ENCODE measurements at regions not wholly inside any gene's neighbourhood (a gene's known extent, or its start where the extent isn't known, plus 50 kb on each side); places are given as distances from the start of the nearest gene placed in this dataset.

GRCh38 chr1:118360817-118361216 lies 175.8 kb upstream of the SPAG17 start:
- TF ChIP-seq TAF1 (IDR thresholded peaks at IDR 0.05; ENCODE audit: borderline replicate concordance, insufficient read depth, low read length) (no peak), REST (IDR thresholded peaks at IDR 0.05; ENCODE audit: insufficient read depth in 1 of 2, low read depth in 2 of 2, low read length in 2 of 2) (no peak), POLR2AphosphoS5 (IDR thresholded peaks at IDR 0.05; ENCODE audit: low read depth, low read length) (no peak), SIN3A (IDR thresholded peaks at IDR 0.05; ENCODE audit: borderline replicate concordance, insufficient read depth, low read length) (no peak), FOXP2 (optimal IDR thresholded peaks at IDR 0.05; ENCODE audit: borderline replicate concordance, extremely low read depth, extremely low read length, insufficient read depth) (no peak)

DNA sequence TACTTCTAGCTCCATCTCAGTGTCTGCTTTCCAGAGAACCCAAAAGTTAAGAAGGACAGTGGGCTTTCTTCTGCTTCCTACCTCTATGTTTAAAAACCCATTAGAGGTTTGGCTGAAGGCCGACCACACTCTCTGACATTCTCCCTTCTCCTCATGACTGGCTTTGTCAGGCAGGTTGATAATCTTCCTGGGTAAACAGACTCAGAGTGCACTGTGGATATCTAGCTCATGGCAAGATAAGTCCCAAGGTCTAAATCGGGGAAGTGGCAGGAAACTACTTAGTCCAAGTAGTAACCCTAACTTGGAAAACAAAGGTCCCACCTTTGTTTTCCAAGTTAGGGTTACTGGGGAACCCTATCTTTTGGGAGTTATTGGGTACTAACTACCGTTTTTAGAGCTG lies 161.9 kb upstream of the SPAG17 start:
- no peak for TF ChIP-seq TAF1 (IDR thresholded peaks at IDR 0.05; ENCODE audit: borderline replicate concordance, insufficient read depth, low read length)
- no peak for TF ChIP-seq POLR2AphosphoS5 (IDR thresholded peaks at IDR 0.05; ENCODE audit: low read depth, low read length)
- no peak for TF ChIP-seq FOXP2 (optimal IDR thresholded peaks at IDR 0.05; ENCODE audit: borderline replicate concordance, extremely low read depth, extremely low read length, insufficient read depth)
- TF ChIP-seq SIN3A (IDR thresholded peaks at IDR 0.05; ENCODE audit: borderline replicate concordance, insufficient read depth, low read length), result no peak
- TF ChIP-seq REST (IDR thresholded peaks at IDR 0.05; ENCODE audit: insufficient read depth in 1 of 2, low read depth in 2 of 2, low read length in 2 of 2), result no peak

- no peak for TF ChIP-seq POLR2AphosphoS5 (IDR thresholded peaks at IDR 0.05; ENCODE audit: low read depth, low read length)
- no peak for TF ChIP-seq SIN3A (IDR thresholded peaks at IDR 0.05; ENCODE audit: borderline replicate concordance, insufficient read depth, low read length)
- TF ChIP-seq TAF1 (IDR thresholded peaks at IDR 0.05; ENCODE audit: borderline replicate concordance, insufficient read depth, low read length), result no peak
These were observed 156.2 kb upstream of the SPAG17 start for GRCh38 chr1:118340928-118341910.

DNA sequence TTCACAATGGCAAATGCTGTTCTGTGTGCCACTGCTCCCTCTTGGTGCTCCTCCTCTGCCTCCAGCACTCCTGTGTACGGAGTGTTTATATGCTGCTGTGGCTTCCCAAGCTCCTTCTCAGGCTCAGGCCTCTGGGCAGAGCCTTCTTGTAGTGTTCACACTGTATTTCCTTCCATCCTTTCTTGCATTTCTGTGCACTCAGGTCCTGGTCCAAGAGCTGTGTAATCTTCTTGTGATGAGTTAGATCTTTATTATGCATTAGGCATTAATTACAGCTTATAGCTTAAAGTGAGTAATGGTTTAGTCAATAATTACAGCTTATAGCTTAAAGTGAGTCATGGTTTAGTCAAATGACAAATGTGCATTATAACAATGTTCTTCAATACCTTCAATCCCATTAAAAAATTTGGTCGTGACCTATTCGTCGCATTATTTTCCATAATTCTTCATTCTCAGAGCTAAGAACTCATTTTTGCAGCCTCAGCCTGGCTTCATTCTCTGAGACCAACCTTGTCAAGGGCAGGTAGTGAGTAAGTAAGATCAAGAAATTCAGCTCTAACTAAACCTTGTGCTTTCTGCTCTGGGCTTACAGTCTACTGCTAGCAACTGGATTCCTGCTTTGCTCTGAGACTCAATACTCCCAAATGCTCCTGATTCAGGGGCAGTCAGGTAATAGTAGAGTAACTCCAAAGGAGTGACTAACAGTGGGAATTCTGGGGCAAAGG lies 154.5 kb upstream of the SPAG17 start:
- no peak for TF ChIP-seq TAF1 (IDR thresholded peaks at IDR 0.05; ENCODE audit: borderline replicate concordance, insufficient read depth, low read length)
- no peak for TF ChIP-seq REST (IDR thresholded peaks at IDR 0.05; ENCODE audit: insufficient read depth in 1 of 2, low read depth in 2 of 2, low read length in 2 of 2)
- TF ChIP-seq FOXP2 (optimal IDR thresholded peaks at IDR 0.05; ENCODE audit: borderline replicate concordance, extremely low read depth, extremely low read length, insufficient read depth), result no peak
- TF ChIP-seq POLR2AphosphoS5 (IDR thresholded peaks at IDR 0.05; ENCODE audit: low read depth, low read length), result no peak
- TF ChIP-seq SIN3A (IDR thresholded peaks at IDR 0.05; ENCODE audit: borderline replicate concordance, insufficient read depth, low read length), result no peak

DNA sequence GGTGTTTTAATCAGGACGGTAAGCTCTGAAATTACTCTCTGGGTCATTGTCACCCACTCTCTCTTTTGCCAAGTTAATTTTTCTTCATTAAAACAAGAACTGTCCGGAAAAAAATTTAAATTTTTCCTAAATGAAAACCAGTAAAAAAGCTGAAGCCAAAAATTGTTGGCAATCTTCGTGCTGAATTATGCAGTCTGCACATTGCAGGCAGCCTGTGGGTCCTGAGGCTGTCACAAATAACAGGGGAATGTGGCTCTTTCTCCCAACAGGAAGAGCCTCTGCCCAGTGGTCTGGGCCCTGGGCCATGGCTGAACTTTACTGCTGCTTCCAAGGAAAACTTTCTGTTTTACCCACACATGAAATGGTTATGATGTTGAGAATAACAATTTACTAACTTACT lies 153.9 kb upstream of the SPAG17 start:
- TF ChIP-seq TAF1 (IDR thresholded peaks at IDR 0.05; ENCODE audit: borderline replicate concordance, insufficient read depth, low read length) (no peak), FOXP2 (optimal IDR thresholded peaks at IDR 0.05; ENCODE audit: borderline replicate concordance, extremely low read depth, extremely low read length, insufficient read depth) (no peak), POLR2AphosphoS5 (IDR thresholded peaks at IDR 0.05; ENCODE audit: low read depth, low read length) (no peak), SIN3A (IDR thresholded peaks at IDR 0.05; ENCODE audit: borderline replicate concordance, insufficient read depth, low read length) (no peak), REST (IDR thresholded peaks at IDR 0.05; ENCODE audit: insufficient read depth in 1 of 2, low read depth in 2 of 2, low read length in 2 of 2) (no peak)
